GM12878 (cell line): ENCODE measurements at regions not wholly inside any gene's neighbourhood (a gene's known extent, or its start where the extent isn't known, plus 50 kb on each side); places are given as distances from the start of the nearest gene placed in this dataset.

Experiments used
- ATF3 ChIP-seq: IDR thresholded peaks from 2 replicates; pipeline ENCODE4 v1.6.1; 2011; ENCODE audit warnings: low read depth, mild to moderate bottlenecking, low read length, moderate library complexity, borderline replicate concordance; ENCODE audit errors: extremely low read depth
- BRCA1 ChIP-seq: IDR thresholded peaks from 2 replicates; pipeline ENCODE4 v1.6.1; 2011; ENCODE audit warnings: low read depth, low read length, improper control_type of control experiment
- CTCF ChIP-seq, 3 experiments: IDR thresholded peaks in 2 of 3; conservative IDR thresholded peaks in 1 of 3; 2 replicates each; pipeline ENCODE4 v1.5.1; 2011; ENCODE audit warnings: low read depth in 3 of 3, low read length in 3 of 3, mild to moderate bottlenecking in 3 of 3, control low read depth in 2 of 3, moderate library complexity in 2 of 3, inconsistent platforms in 1 of 3, mixed read lengths in 1 of 3; ENCODE audit not compliant: control insufficient read depth in 2 of 3, insufficient read depth in 1 of 3; ENCODE audit errors: extremely low read depth in 1 of 3
- JUND ChIP-seq: IDR thresholded peaks from 2 replicates; pipeline ENCODE4 v1.6.1; 2012; ENCODE audit warnings: low read depth, mild to moderate bottlenecking, low read length, improper control_type of control experiment, moderate library complexity
- RAD21 ChIP-seq: IDR thresholded peaks from 2 replicates; pipeline ENCODE4 v1.6.1; 2011; ENCODE audit warnings: mild to moderate bottlenecking, low read depth, low read length, moderate library complexity; ENCODE audit not compliant: insufficient read depth
- RBBP5 ChIP-seq: fragments of 200-600 bp; sonication (generic); conservative IDR thresholded peaks from 2 replicates; pipeline ENCODE4 v1.6.1; 2016
- SMC3 ChIP-seq: IDR thresholded peaks from 2 replicates; pipeline ENCODE4 v1.6.1; 2011; ENCODE audit warnings: low read length, improper control_type of control experiment, borderline replicate concordance
- SREBF2 ChIP-seq: IDR thresholded peaks from 2 replicates; pipeline ENCODE4 v1.6.1; 2012; ENCODE audit warnings: mild to moderate bottlenecking, low read length
- TCF7 ChIP-seq: IDR thresholded peaks from 2 replicates; pipeline ENCODE4 v1.6.1; 2014; ENCODE audit warnings: antibody characterized with exemption, borderline replicate concordance
- ZBED1 ChIP-seq: IDR thresholded peaks from 2 replicates; pipeline ENCODE4 v1.6.1; 2016; ENCODE audit warnings: borderline replicate concordance
- ZNF24 ChIP-seq: fragments of 450-650 bp; IDR thresholded peaks from 2 replicates; pipeline ENCODE4 v1.6.1; 2017; ENCODE audit warnings: antibody characterized with exemption, mild to moderate bottlenecking

- TF ChIP-seq CTCF (IDR thresholded peaks at IDR 0.05 in 2 of 3, conservative IDR thresholded peaks at IDR 0.05 in 1 of 3; ENCODE audit: control insufficient read depth in 2 of 3, extremely low read depth in 1 of 3, insufficient read depth in 1 of 3, low read depth in 3 of 3, low read length in 3 of 3) (peak in 2 of 3 experiments; percentile 6 to 40; a peak in 3 of 6 replicates), JUND (no peak), ZNF24 (no peak), SMC3 (peak; percentile 38; the same call in 1 of the 2 replicates), BRCA1 (no peak), SREBF2 (no peak), TCF7 (no peak), RBBP5 (no peak), ATF3 (no peak), ZBED1 (no peak), RAD21 (peak; percentile 39; the same call in 1 of the 2 replicates)
Observed at GRCh38 chr9:12884736-12885395, 110.0 kb downstream of the LURAP1L start (continued).
